ENCODE measurements at regions not wholly inside any gene's neighbourhood (a gene's known extent, or its start where the extent isn't known, plus 50 kb on each side); places are given as distances from the start of the nearest gene placed in this dataset.

- 89% methylated on average over 5 of the region's 5 CpGs; no CpG with 5 or more reads in 1 of the 2 experiments for WGBS, 2 experiments (ENCODE audit: extremely low coverage in 1 of 2, insufficient coverage in 1 of 2, insufficient read length in 1 of 2, insufficient replicate concordance in 2 of 2, low coverage in 1 of 2, low lambda C conversion rate in 2 of 2, missing lambda C conversion rate in 1 of 2)
- DNase-seq (ENCODE audit: low read depth in 1 of 2, low spot score in 2 of 2) = no peak
- TF ChIP-seq BCL11A (IDR thresholded peaks at IDR 0.05; ENCODE audit: low read depth in 2 of 2, low read length in 2 of 2) = no peak
- TF ChIP-seq ASH2L (IDR thresholded peaks at IDR 0.05; ENCODE audit: low read length) = no peak
- no peak for TF ChIP-seq SP4 (IDR thresholded peaks at IDR 0.05; ENCODE audit: low read length)
- TF ChIP-seq CREB1 (IDR thresholded peaks at IDR 0.05) = no peak
- no peak for TF ChIP-seq YY1 (IDR thresholded peaks at IDR 0.05; ENCODE audit: low read depth, low read length)
- TF ChIP-seq EGR1 (IDR thresholded peaks at IDR 0.05; ENCODE audit: borderline replicate concordance, low read depth, low read length) = no peak
Observed at GRCh38 chr18:38695559-38696280, 1130.1 kb upstream of the CELF4 start.

More at GRCh38 chr18:38695559-38696280, 1130.1 kb upstream of the CELF4 start:
- H2BK120ac ChIP-seq (replicated peaks; ENCODE audit: low read depth, low read length) = no peak overlapping the region
- FAIRE-seq = no peak
- H3K79me2 ChIP-seq (ENCODE audit: control insufficient read depth in 1 of 2, insufficient read depth in 2 of 2, low read length in 2 of 2) = no peaks in the 10 kb centered on the region
- H3K4me3 ChIP-seq (ENCODE audit: extremely low read depth in 1 of 4, insufficient read depth in 2 of 4, low read depth in 3 of 4, low read length in 4 of 4) = no peak overlapping the region
- no peak overlapping the region for H3K9ac ChIP-seq (replicated peaks in 1 of 4; ENCODE audit: extremely low read depth in 1 of 4, low read depth in 3 of 4, low read length in 3 of 4)
- POLR2A ChIA-PET (ENCODE audit: partially characterized antibody) = no interaction called here
- H3K4me2 ChIP-seq (ENCODE audit: insufficient read depth in 1 of 2, low read depth in 2 of 2, low read length in 2 of 2) = no peak overlapping the region
- no peak overlapping the region for H2BK20ac ChIP-seq (ENCODE audit: low read length)
- no peaks in the 10 kb centered on the region for H3K9me3 ChIP-seq (ENCODE audit: insufficient read depth in 2 of 2, low read depth in 1 of 2, low read length in 1 of 2)
- no peak overlapping the region for H2BK15ac ChIP-seq (ENCODE audit: low read length)
- H3K14ac ChIP-seq (ENCODE audit: insufficient read length) = no peak overlapping the region
- H3K4ac ChIP-seq (replicated peaks; ENCODE audit: insufficient read length, low read depth, low read length) = no peak overlapping the region
- no peak overlapping the region for H2BK5ac ChIP-seq (ENCODE audit: low read depth, low read length)
- no peak overlapping the region for H3K18ac ChIP-seq (ENCODE audit: extremely low read depth, low read length)
- H4K5ac ChIP-seq (ENCODE audit: insufficient read length, low read depth, low read length) = no peak overlapping the region
- H3K27ac ChIP-seq (ENCODE audit: low read depth, low read length) = no peak overlapping the region
- H2AFZ ChIP-seq (ENCODE audit: low read length) = no peak overlapping the region
- CTCF ChIA-PET (ENCODE audit: partially characterized antibody) = no interaction called here
- peaks cover 0 to 5% (median 2%) of the 10 kb centered on the region in 4 experiments; a peak in 1 of 7 replicates for H3K4me1 ChIP-seq (replicated peaks in 1 of 4; ENCODE audit: control insufficient read depth in 3 of 4, insufficient read depth in 4 of 4, low read length in 3 of 4)
- no peaks in the 10 kb centered on the region; the same call in 1 of the 2 replicates for H3K23me2 ChIP-seq (ENCODE audit: low read depth, low read length)
- no peaks in the 10 kb centered on the region for H3K36me3 ChIP-seq (ENCODE audit: control insufficient read depth in 2 of 4, insufficient read depth in 4 of 4, low read length in 3 of 4)
- no peak overlapping the region for H4K8ac ChIP-seq (ENCODE audit: extremely low read depth, insufficient read depth, low read length)
- no peak overlapping the region for H2AK5ac ChIP-seq (ENCODE audit: low read depth, low read length)
- no peaks in the 10 kb centered on the region; a peak in 1 of 7 replicates for H3K27me3 ChIP-seq (replicated peaks in 1 of 4; ENCODE audit: control insufficient read depth in 3 of 4, extremely low read depth in 1 of 4, insufficient read depth in 3 of 4, low read length in 3 of 4)
- H3K79me1 ChIP-seq (ENCODE audit: low read depth, low read length) = no peaks in the 10 kb centered on the region
- H3K56ac ChIP-seq (replicated peaks; ENCODE audit: insufficient read length, low read depth, low read length) = no peak overlapping the region
- no peaks in the 10 kb centered on the region for H4K20me1 ChIP-seq (replicated peaks in 1 of 2; ENCODE audit: control insufficient read depth in 1 of 2, insufficient read depth in 2 of 2, low read length in 2 of 2)
- no peak overlapping the region for H2BK12ac ChIP-seq (ENCODE audit: low read depth, low read length)
- no peak overlapping the region for H4K91ac ChIP-seq (replicated peaks; ENCODE audit: insufficient read length, low read length)
- H3K23ac ChIP-seq (ENCODE audit: insufficient read length) = no peak overlapping the region

Measured in H1 (cell line).